Activated CD8-positive, alpha-beta memory T cell treated with anti-CD3 and anti-CD28 coated beads for 24 hours (primary cell): ENCODE measurements at regions not wholly inside any gene's neighbourhood (a gene's known extent, or its start where the extent isn't known, plus 50 kb on each side); places are given as distances from the start of the nearest gene placed in this dataset.

ENCODE experiments used
- DNase-seq: peaks from one replicate; pipeline ENCODE4 v3.0.0-alpha.2; 2020

- DNase-seq = no peak
Observed at GRCh38 chr4:130090427-130090826, 994.5 kb downstream of the C4orf33 start.

- no peak for DNase-seq
Observed at GRCh38 chr4:130092187-130093015, 996.4 kb downstream of the C4orf33 start.

GRCh38 chr4:130099105-130099504, 1003.2 kb downstream of the C4orf33 start:
- no peak for DNase-seq

GRCh38 chr4:130110189-130110588, 1014.2 kb downstream of the C4orf33 start:
- DNase-seq = no peak

GRCh38 chr4:130110770-130111169, 1014.8 kb downstream of the C4orf33 start:
- no peak for DNase-seq

- DNase-seq = no peak
Observed at GRCh38 chr4:130124066-130124465, 1028.1 kb downstream of the C4orf33 start.

- DNase-seq = no peak
Observed at GRCh38 chr4:130125467-130125866, 1029.5 kb downstream of the C4orf33 start.

- no peak for DNase-seq
Observed at GRCh38 chr4:130127297-130127696, 1031.3 kb downstream of the C4orf33 start.

GRCh38 chr4:130131536-130131935, 1035.6 kb downstream of the C4orf33 start:
- DNase-seq = no peak

- no peak for DNase-seq
Observed at GRCh38 chr4:130141651-130142050, 1045.7 kb downstream of the C4orf33 start.

GRCh38 chr4:130143656-130144055, 1047.7 kb downstream of the C4orf33 start:
- DNase-seq = no peak

- DNase-seq = no peak
Observed at GRCh38 chr4:130146773-130147172, 1050.8 kb downstream of the C4orf33 start.

- DNase-seq = no peak
Observed at GRCh38 chr4:130147641-130148040, 1051.7 kb downstream of the C4orf33 start.

GRCh38 chr4:130154901-130155300, 1058.9 kb downstream of the C4orf33 start:
- no peak for DNase-seq

GRCh38 chr4:130163701-130164100, 1067.7 kb downstream of the C4orf33 start:
- DNase-seq = no peak

GRCh38 chr4:130165381-130165780, 1069.4 kb downstream of the C4orf33 start:
- no peak for DNase-seq

- DNase-seq = no peak
Observed at GRCh38 chr4:130172156-130172555, 1076.2 kb downstream of the C4orf33 start.

GRCh38 chr4:130178106-130178505, 1082.2 kb downstream of the C4orf33 start:
- no peak for DNase-seq

- DNase-seq = no peak
Observed at GRCh38 chr4:130183096-130183495, 1087.1 kb downstream of the C4orf33 start.

- no peak for DNase-seq
Observed at GRCh38 chr4:130183766-130184165, 1087.8 kb downstream of the C4orf33 start.

- no peak for DNase-seq
Observed at GRCh38 chr4:130185123-130185522, 1089.2 kb downstream of the C4orf33 start.

GRCh38 chr4:130186931-130187330, 1091.0 kb downstream of the C4orf33 start:
- no peak for DNase-seq

GRCh38 chr4:130187587-130187986, 1091.6 kb downstream of the C4orf33 start:
- DNase-seq = no peak

- no peak for DNase-seq
Observed at GRCh38 chr4:130192787-130193186, 1096.8 kb downstream of the C4orf33 start.

- DNase-seq = no peak
Observed at GRCh38 chr4:130197946-130198345, 1102.0 kb downstream of the C4orf33 start.
